Stimulated activated CD4-positive, alpha-beta T cell treated with anti-CD3 and anti-CD28 coated beads, TNF-alpha, amount 100 ng/mL, for 48 hours (primary cell): ENCODE measurements at regions not wholly inside any gene's neighbourhood (a gene's known extent, or its start where the extent isn't known, plus 50 kb on each side); places are given as distances from the start of the nearest gene placed in this dataset.
"Not testable (repeated sequence)": the region's sequence is repeated elsewhere in the genome, so short reads cannot be mapped to it uniquely, and the experiment has no call there.

Source experiments
- DNase-seq, 3 donors: peaks; one replicate each; pipeline ENCODE4 v3.0.0-alpha.2; 2020; ENCODE audit warnings: low read depth in 3 of 3

DNA sequence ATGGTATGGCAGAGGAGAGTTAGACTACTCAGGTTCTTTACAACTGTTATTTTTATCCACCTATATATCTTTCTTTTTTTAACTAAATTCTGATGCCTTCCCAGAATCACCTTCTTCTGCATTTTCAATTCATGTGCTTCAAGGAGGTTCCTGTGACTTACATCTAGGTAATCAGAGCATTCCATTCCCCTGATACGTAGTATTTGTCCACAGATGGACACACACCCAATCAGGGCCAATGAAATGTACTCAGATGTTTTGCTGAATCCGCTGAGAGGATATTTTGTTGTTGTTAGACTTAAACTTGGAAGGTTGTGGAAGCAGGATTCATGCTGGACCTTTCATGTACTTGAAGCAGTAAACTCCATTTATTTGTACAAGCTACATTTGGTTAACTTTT is 159.4 kb upstream of the FER start:
- DNase-seq = no peak

DNA sequence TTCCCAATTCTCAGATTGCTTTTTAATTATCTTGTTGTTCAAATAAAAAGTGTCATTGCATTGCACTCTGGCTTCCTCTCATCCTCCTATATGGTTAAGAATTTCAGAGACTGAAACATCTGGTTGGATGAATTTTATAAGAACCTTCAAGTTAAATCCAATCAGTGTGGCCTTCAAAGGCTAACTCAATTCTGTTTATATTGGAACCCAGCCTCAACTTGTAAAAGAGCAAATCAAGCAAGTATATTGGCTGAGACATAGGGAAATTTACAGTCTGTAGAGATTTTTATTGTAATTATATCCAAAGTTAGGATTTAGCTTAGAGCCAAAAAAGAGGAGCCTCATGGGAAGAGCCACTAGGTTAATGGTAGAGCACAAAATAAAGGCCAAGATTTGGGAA is 159.9 kb upstream of the FER start:
- DNase-seq = no peak

DNA sequence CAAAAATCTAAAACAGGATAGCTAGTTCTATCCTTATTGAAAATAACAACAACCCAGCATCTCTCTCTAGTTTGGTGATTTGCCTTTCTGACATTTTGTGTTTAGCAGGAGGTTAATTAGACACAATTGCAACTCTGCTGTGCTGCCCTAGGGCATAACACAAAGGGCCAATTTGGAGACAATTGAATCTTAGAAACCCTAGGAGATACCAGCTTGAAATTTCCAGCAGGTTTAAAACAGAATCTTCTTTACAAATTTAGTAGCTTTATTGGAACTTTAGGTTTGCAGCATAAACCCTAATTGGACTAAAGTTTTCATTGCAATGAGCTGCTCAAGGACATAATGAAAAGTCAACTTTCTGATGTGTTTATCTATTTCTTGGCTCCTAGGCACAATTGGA is 166.7 kb upstream of the FER start:
- DNase-seq = no peak

DNA sequence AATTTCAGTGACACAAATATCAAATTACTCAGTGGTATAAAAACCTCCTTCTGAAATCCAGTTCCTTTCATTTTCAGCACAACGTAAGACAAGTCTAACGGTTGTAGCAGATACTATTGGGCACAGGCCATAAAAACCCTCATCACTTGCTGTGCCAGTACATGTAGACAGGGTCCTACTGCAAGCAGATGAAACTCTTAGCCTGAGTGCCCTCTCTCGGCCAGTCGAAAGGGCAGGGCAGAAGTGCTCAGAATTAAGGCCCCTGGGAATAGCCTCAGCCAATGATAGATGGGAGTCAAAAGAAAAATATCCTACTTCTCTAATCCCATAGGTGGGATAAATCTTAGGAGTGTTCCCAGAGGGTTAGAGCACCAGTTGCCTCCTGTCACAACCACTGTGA is 168.5 kb upstream of the FER start:
- DNase-seq = no peak

DNA sequence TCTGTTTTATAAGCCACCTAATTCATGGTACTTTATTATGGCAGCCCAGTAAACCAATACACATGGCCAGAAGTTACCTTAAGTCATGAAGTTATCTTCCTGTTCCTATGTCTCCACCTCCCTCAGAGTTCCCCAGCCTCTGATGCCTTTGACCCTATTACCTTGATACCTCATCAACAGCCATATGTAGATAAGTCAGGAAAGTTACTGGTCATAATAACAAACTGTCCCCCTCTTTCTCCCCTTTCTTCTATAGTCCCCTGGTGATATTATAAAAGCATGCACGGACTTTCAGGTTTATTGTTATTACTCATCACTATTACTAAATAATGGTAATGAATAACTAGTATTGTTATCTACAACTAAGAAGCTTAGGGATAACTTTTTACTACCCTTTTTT is 168.9 kb upstream of the FER start:
- DNase-seq = no peak

DNA sequence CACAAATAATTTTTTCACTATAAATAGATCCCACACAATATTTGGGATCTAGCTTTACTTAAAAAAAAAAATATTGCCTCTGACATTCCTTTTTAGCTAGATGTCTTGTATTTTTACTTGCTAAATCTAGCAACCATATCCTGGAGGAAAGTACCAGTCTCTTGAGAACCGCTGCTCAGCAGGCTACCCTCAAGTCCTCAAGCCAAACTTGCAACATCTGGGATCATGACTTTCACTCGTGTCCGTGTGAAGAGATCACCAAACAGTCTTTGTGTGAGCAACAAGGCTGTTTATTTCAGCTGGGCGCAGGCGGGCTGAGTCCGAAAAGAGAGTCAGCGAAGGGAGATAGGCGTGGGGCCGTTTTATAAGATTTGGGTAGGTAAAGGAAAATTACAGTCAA is 180.3 kb upstream of the FER start:
- DNase-seq = no peak

DNA sequence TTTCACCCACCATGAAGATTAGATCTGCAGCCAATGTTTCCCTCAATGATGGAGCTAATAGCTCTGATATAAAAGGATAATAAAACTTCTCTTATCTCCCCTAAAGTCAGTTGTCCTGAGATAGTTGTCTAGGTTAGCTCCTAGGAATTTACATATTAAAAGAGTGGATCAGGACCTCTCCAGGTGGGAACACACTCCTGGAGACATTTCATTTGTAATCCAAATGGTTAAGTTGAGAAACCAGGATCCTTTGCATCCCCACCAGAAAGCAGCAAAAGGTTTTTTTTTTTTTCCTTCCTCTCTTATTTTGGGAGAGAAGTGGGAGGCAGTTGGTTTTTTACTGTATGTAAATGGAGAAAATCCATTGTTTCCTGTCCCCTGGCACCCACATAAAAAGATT is 182.5 kb upstream of the FBXL17 start:
- no peak for DNase-seq

DNA sequence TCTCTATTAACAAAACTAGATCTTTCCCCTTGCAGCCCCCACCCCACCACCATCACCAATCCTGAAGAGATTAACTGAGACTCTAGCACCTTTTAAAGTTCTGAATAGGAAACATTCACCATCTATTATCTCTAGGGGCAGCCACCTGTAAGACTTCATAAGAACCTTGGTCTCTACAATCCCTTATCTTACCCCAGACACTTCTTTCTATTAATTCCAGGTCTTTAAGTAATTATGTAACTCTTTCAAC is 180.2 kb upstream of the FBXL17 start:
- DNase-seq = no peak

DNA sequence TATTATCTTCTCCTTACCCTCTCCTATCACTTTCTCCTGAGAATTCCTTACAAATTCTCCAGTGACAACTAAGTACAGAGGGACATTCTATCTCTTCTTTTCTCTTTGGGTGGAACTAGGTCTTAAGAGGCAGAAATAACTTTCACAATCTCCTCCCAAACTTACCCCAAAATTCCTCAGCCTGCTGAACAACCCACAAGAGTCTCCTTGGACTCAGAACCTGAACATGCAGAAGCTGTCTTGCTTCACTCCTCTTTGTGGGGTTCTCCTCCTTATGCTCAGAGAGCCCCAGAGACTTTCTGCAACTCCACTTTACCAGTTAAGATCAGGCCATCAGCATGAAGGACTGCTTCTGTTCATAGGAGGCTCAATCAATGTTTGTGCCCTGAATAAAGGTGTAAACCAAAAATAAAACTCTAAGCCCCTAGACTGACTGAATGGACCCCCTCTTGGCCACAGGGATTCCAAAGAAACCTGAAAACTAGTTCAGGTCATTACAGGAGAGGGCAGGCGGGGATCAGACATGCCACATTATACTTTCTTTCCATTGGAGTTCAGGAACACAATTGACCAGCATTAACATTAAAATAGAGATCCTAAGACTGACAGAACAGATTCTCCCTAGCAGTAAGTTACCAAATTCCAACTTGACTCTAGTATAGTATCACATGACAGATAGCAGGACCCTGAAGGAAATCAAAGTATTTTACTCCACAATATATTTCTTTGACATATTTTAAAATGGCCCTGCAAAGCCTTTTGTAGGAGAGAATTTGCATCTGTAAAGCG is 179.7 kb upstream of the FBXL17 start:
- DNase-seq = no peak

DNA sequence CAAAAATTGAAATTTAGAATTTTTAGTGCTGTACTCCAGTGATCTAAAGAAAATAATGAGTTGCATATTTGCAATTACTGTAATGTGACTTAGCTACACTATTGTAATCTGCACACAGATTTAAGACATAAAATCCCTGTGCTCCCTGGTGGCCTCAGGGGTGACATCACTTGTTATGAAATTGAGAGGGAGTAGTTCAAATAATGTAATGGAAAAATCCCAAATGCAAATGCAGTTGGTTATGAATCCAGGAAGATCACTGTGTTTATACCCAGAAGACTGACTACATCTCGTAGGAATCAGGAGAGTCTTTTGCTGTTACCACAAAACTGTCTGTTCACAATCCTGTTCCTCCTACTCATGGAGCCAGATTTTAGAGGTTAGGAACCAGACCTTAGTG is 178.7 kb upstream of the FBXL17 start:
- no peak for DNase-seq

DNA sequence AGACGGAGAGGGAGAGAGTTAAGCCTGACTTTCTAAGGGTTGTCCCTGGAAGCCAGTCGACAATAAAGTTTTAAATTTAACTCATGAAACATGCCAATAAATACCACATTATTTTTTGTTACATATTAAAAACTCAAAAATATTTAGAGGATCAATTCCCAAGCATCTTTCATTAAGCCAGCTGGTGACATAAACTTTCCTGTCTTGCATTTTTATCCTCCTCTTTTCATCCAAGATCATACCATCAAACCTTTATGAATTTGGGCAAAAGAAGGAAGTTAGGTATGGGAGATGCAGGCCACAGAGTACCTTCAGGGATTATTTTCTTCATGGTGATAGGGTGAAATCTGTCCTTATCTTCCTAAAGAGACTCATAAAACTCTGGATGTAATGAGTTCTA is 178.3 kb upstream of the FBXL17 start:
- no peak for DNase-seq

DNA sequence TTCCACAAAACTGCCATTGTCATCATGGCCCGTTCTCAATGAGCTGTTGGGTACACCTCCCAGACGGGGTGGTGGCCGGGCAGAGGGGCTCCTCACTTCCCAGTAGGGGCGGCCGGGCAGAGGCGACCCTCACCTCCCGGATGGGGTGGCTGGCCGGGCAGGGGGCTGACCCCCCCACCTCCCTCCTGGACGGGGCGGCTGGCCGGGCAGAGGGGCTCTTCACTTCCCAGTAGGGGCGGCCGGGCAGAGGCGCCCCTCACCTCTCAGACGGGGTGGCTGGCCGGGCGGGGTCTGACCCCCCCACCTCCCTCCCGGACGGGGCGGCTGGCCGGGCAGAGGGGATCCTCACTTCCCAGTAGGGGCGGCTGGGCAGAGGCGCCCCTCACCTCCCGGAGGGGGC is 176.9 kb upstream of the FBXL17 start:
- DNase-seq = not testable (repeated sequence)

DNA sequence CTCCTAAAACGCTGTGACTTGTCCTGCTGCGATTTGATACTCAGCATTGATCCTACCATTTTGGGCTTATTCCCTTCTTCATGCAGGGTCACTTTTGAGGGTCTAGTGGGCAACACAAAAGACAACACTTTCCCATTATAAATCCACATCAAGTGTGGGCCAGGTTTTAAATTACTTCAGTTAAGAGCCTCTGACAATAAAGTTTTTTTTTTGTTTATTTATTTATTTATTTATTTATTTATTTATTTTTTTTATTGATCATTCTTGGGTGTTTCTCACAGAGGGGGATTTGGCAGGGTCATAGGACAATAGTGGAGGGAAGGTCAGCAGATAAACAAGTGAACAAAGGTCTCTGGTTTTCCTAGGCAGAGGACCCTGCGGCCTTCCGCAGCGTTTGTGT is 176.2 kb upstream of the FBXL17 start:
- DNase-seq = not testable (repeated sequence)

DNA sequence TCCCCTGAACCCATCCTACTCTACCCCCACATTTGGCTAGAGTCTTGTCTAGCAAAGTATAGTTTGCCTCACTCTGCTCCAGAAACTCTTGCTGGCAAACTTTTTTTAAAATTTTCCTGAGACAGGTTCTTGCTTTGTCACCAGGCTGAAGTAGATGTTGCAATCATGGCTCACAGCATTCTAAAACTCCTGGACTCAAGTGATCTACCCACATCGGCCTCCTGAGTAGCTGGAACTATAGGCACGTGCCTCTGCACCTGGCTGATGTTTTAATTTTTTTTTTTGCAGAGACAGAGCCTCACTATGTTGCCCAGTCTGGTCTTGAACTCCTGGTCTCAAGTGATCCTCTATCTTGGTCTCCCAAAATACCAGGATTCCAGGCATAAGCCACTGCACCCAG is 175.8 kb upstream of the FBXL17 start:
- no peak for DNase-seq

DNA sequence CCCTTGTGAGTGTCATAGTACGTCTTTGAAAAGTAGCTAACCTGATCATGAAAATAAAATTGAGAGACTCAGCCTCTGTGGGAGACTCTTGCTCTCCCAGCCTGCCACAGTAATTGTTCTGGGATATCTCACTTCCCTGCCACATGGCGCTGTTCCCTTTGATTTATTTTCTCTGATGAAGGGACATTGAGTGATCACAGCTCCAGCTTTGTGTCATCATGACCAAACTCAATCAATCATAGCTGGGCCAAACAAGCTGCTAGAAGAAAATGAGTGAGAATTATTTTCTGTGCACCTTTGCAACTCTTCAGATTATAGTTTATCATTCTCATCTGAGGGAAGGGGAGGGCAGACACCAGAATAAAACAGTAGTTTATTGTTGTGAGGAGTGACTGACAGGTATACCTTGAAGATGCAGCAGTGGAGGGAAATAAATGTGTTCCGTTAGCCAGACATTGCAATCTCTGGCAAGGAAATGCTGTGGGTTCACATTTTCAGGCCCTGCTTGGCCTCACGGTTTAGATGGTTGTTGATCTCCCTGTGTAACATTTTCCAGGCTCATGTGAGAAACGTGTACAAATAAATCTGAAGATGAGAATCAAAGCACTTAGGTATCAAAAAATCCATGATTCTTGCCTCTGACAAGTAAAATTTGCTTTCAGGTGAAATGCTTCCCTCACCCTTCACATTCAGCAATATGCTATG is 174.7 kb upstream of the FBXL17 start:
- DNase-seq = no peak

DNA sequence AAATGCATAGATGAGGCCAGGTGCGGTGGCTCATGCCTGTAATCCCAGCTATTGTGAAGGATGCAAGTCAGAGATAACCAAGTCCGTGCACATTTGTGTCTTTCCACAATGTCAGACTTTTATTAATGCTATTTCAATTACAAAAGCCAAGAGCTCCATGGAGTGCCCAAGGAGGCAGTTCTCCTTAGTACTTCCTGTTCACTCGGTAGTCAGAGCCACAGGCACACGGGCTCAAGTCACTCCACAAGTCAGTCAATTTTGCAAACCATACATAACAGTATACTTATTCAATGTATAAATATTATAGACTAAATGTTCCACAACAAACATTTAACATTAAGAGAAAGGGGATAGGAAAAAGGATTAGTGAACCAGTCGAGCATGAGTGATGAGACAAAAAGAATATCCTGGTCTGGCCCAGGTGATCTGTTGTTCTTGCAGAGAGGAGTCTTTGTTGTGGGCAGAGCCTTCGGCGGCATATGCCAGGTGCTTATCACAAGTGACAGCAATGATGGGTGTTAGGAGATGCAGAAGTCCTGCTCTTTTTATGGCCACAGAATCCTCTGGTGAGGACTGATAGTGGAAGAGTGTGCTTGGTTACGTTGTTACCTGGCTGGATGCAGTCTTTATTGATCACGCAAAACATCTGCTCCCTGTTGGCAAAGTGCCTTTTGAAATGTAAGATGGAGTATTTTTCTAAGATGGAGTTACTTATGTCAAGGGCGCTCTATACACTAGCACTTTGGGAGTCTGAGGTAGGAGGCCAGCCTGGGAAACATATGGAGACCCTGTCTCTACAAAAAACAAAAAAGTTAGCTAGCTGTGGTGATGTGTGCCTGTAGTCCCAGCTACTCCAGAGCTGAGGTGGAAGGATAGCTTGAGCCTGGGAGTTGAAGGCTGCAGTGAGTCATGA is 167.0 kb upstream of the FBXL17 start:
- no peak for DNase-seq

DNA sequence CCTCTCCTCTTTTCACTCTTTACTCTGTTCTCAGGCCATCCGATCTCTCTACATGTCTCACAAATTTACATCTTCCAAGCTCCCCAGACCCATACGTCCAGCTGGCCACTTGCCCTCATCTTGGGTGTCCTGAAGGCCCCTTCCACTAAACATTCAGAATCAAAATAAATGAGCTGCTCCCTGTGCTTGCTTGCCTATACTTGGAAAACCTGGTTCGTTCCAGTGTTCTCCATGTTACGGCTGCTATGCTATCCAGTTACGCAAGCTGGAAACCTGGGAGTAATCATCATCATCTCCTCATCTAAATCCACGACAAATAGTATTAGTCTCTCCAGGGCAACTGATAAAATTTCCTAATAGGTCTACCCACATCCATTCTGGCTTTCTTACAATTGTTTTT is 165.0 kb upstream of the FBXL17 start:
- no peak for DNase-seq

DNA sequence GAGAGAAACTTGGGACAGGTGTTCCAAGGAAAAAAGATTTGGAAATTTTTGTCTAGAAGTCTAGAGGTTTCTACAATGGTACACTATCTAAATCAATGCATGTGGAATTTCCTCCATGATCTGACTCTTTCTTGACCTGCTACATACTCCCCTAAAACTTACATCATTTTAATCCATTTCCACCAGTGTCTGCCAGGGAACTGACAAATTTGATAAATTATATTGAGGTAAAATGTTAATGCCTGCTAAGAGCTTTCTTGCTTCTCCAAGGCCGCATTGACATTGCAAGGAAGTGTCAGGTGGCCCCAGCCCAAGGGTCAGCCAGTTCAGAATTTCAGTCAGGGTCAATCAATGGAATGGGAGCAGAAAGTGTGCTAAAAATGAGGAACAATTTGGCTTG is 163.4 kb upstream of the FBXL17 start:
- DNase-seq = no peak

DNA sequence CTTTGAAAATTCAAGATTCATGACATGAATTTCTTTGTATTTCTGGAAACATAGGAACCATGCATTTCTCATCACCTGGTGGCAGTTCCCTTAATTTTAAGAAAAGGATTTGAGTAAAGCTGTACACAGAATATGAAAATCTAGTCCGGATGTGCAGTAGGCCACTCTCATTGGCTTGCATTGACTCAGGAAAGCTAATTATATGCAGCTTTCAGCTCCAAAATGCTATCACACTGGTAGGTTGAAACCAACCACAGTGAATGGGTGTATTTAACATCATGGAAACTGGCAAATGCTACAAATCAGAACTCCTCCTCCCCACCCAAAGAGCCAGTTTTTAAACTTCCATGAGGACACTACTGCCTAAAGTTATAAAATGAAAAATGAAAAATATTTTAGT is 161.6 kb upstream of the FBXL17 start:
- no peak for DNase-seq

DNA sequence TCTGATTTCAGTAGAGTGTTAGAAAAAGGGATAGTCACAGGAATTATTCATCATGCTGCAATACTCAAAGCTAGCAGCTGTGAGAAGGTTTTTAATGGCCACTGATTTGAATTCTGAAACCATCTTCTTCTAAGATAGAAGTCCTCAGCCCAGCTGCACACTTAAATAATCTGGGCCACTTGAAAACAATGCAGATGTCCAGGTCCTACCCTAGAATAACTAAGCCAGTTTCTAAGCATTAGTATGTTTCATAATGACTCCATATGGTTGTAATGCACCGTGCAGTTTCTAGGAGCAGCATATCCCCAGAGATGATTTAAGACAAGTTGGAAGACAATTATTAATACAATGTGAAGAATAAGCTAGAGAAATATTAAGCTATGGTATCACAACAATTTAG is 159.9 kb upstream of the FBXL17 start:
- no peak for DNase-seq

DNA sequence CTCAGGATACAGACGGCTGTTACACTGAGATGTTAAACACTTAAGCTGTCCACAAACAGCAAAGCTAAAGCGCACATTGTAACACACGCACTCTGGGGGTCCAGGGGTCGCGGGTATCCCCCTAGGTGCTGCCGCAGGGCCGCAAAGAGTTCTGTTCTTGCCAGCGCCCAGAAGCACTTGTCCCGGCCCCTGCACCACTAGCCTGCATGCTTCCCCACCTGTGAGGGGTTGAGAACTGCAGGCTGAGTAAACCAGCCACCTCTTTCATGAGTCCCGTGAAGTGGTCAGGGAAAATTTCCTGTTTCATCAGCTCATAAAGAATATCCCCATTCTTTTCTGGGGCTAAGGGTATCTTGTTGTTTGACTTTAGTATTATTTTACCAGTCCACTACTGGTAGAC is 154.4 kb upstream of the FBXL17 start:
- DNase-seq = no peak

DNA sequence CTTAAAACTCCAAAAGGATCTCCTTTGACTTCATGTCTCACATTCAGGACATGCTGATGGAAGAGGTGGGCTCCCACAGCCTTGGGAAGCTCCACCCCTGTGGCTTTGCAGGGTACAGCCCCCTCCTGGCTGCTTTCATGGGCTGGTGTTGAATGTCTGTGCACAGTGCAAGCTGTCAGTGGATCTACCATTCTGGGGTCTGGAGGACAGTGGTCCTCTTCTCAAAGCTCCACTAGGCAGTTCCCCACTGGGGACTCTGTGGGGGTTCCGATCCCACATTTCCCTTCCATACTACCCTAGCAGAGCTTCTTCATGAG is 150.2 kb upstream of the FBXL17 start:
- DNase-seq = not testable (repeated sequence)
